GM12892 (cell line): ENCODE measurements at regions not wholly inside any gene's neighbourhood (a gene's known extent, or its start where the extent isn't known, plus 50 kb on each side); places are given as distances from the start of the nearest gene placed in this dataset.

Experiments used
- POLR2A ChIP-seq: IDR thresholded peaks from 2 replicates; pipeline ENCODE4 v1.6.1; 2011; ENCODE audit warnings: low read depth, low read length, control low read depth
- POLR2AphosphoS5 ChIP-seq: IDR thresholded peaks from 2 replicates; pipeline ENCODE4 v1.6.1; 2011; ENCODE audit warnings: low read depth, low read length, control low read depth

DNA sequence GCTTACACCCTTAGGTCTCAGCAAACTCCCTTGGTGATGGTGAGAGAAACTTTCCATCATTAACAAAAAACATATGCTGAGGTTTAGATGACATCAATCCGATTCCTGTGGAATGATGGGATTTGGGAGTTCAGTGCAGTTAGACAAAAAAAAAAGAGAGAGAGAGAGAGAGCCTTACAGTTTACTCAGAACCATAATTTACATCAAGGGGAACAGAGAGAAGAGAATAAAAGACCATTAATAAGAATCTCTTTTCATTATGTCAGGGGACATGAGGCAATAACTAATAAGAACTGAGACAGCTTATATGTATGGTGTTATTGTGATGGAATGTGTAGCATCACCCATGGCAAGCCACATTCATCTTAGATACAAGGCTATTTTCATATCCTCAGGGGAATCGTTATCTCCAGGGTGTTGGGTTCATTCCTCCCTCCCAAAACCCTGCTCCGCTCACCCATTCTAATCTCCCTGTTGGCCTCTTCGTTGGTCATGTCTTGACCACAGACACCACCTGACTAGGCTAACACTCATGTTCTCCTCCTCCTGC is 175.7 kb upstream of the MXRA5 start:
- TF ChIP-seq POLR2A (no peak), POLR2AphosphoS5 (no peak)
